ENCODE measurements at regions not wholly inside any gene's neighbourhood (a gene's known extent, or its start where the extent isn't known, plus 50 kb on each side); places are given as distances from the start of the nearest gene placed in this dataset.

DNA sequence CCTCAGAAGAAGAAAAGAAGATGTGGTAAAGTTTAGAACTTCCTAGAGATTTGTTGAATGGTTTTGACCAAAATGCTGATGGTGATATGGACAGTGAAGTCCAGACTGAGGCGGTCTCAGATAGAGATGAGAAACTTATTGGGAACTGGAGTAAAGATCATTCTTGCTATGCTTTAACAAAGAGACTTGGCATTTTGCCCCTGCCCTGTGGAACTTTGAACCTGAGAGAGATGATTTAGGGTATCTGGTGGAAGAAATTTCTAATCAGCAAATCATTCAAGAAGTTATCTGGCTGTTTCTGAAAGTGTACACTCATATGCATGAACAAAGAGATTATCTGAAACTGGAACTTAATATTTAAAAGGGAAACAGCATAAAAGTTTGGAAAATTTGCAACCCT lies 505.2 kb downstream of the NSUN3 start:
- TF ChIP-seq POLR2A (IDR thresholded peaks at IDR 0.05; ENCODE audit: low read depth) (no peak), EP300 (IDR thresholded peaks at IDR 0.05) (no peak), POLR2AphosphoS5 (IDR thresholded peaks at IDR 0.05) (no peak)
- TF ChIP-seq, protein P1, sequence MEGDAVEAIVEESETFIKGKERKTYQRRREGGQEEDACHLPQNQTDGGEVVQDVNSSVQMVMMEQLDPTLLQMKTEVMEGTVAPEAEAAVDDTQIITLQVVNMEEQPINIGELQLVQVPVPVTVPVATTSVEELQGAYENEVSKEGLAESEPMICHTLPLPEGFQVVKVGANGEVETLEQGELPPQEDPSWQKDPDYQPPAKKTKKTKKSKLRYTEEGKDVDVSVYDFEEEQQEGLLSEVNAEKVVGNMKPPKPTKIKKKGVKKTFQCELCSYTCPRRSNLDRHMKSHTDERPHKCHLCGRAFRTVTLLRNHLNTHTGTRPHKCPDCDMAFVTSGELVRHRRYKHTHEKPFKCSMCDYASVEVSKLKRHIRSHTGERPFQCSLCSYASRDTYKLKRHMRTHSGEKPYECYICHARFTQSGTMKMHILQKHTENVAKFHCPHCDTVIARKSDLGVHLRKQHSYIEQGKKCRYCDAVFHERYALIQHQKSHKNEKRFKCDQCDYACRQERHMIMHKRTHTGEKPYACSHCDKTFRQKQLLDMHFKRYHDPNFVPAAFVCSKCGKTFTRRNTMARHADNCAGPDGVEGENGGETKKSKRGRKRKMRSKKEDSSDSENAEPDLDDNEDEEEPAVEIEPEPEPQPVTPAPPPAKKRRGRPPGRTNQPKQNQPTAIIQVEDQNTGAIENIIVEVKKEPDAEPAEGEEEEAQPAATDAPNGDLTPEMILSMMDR (IDR thresholded peaks at IDR 0.05): no peak
- H3K36me3 ChIP-seq: no peaks in the 10 kb centered on the region
- H3K27me3 ChIP-seq: no peaks in the 10 kb centered on the region
- H3K4me1 ChIP-seq: no peaks in the 10 kb centered on the region
- no peaks in the 10 kb centered on the region for H3K9me3 ChIP-seq
- no peak for DNase-seq (ENCODE audit: extremely low spot score)
- no peak overlapping the region for H3K27ac ChIP-seq (replicated peaks in 1 of 4)
- intact Hi-C loops (cut with DNase I): no loop called here
- 0% methylated on average over 1 of the region's 1 CpG for WGBS
- H3K4me3 ChIP-seq: no peak overlapping the region

DNA sequence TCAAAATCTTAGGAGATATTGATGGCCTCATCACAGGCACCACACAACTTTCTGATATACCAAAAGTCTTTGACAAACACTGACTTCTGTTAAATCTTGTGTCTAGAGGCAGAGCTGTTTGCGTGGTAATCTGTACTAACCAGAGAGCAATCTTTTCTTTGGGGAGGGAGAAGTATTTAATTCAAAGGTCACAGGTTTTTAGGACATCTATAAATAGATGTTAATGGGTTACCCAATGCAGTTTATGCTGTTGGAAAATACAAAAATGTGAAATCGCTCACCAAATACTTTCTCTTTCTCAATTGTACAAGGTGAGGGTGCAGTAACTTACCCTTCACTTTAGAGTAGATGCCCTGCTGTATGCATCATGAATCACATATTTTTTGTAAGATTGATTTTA lies 510.5 kb downstream of the NSUN3 start:
- no peaks in the 10 kb centered on the region for H3K4me1 ChIP-seq
- intact Hi-C loops (cut with DNase I): no loop called here
- TF ChIP-seq EP300 (IDR thresholded peaks at IDR 0.05): no peak
- no peak for TF ChIP-seq POLR2A (IDR thresholded peaks at IDR 0.05; ENCODE audit: low read depth)
- TF ChIP-seq, protein P1 (IDR thresholded peaks at IDR 0.05): no peak
- no peak for TF ChIP-seq POLR2AphosphoS5 (IDR thresholded peaks at IDR 0.05)

DNA sequence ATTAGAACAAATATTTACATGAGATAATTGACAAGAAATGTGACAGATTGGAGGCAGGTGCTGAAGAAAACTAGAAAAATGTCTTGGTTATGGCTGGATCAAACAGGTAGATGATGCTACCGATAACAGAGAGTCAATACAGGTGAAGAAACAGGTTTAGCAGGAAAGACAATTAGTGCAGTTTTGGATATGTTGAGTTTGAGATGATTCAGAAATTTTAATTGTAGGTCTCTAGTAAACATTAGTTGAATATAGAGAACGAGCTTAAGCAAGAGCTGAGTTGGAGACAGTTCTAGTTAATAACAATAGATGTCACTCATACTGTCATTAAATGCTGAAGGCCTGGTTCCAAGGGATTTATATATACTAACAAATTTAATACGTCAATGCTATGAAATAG lies 524.4 kb downstream of the NSUN3 start:
- Histone ChIP-seq H3K36me3 (no peaks in the 10 kb centered on the region), H3K27me3 (no peaks in the 10 kb centered on the region), H3K27ac (replicated peaks in 1 of 4) (no peak overlapping the region), H3K4me1 (no peaks in the 10 kb centered on the region), H3K4me3 (no peak overlapping the region), H3K9me3 (no peaks in the 10 kb centered on the region)
- TF ChIP-seq EP300 (IDR thresholded peaks at IDR 0.05) (no peak), POLR2A (IDR thresholded peaks at IDR 0.05; ENCODE audit: low read depth) (no peak), POLR2AphosphoS5 (IDR thresholded peaks at IDR 0.05) (no peak)
- TF ChIP-seq, protein P1 (IDR thresholded peaks at IDR 0.05): no peak
- intact Hi-C loops (cut with DNase I): no loop called here
- 84% methylated on average over 3 of the region's 3 CpGs for WGBS
- DNase-seq (ENCODE audit: extremely low spot score): no peak

More for the DNA sequence above, 510.5 kb downstream of the NSUN3 start:
- Histone ChIP-seq H3K27me3 (no peaks in the 10 kb centered on the region), H3K27ac (replicated peaks in 1 of 4) (no peak overlapping the region), H3K36me3 (no peaks in the 10 kb centered on the region), H3K4me3 (no peak overlapping the region), H3K9me3 (no peaks in the 10 kb centered on the region)
- WGBS: 90% methylated on average over 2 of the region's 2 CpGs
- no peak for DNase-seq (ENCODE audit: extremely low spot score)

DNA sequence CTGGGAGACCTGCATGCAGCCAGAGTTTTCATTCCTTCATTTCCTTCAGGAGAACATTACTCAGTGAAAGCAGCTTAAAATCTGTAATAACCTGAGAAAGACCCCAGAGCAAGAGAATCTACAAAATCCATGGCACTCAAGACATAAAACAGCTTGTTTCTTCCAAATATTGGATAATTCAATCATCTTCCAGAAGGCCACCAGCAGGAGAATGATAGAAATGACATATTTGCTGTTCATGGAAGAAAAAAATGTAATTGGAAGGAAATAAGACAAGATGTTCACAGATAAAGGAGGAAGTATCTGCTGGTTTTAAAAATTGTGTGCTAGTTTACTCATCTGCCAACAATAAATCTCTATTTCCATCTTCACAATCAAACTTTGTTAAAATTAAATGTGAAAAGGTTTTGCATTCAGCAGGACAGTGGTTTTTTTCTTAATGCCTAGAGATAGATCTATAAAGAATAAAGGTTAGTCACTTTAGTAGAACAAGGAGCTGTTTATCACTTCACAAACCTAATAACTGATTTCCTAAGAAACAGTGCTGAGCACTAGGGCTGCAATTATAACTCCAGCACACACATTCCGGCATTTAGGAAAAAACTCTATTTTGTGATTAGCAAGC lies 530.8 kb downstream of the NSUN3 start:
- no peaks in the 10 kb centered on the region for H3K27me3 ChIP-seq
- TF ChIP-seq POLR2AphosphoS5 (IDR thresholded peaks at IDR 0.05) (no peak), EP300 (IDR thresholded peaks at IDR 0.05) (no peak), POLR2A (IDR thresholded peaks at IDR 0.05; ENCODE audit: low read depth) (no peak)
- TF ChIP-seq, protein P1 (IDR thresholded peaks at IDR 0.05): no peak
- H3K4me3 ChIP-seq: no peak overlapping the region
- H3K36me3 ChIP-seq: no peaks in the 10 kb centered on the region
- no peaks in the 10 kb centered on the region for H3K9me3 ChIP-seq
- H3K27ac ChIP-seq (replicated peaks in 1 of 4): no peak overlapping the region
- no peaks in the 10 kb centered on the region for H3K4me1 ChIP-seq
- 100% methylated on average over 1 of the region's 1 CpG for WGBS
- intact Hi-C loops (cut with DNase I): no loop called here
- DNase-seq (ENCODE audit: extremely low spot score): no peak

DNA sequence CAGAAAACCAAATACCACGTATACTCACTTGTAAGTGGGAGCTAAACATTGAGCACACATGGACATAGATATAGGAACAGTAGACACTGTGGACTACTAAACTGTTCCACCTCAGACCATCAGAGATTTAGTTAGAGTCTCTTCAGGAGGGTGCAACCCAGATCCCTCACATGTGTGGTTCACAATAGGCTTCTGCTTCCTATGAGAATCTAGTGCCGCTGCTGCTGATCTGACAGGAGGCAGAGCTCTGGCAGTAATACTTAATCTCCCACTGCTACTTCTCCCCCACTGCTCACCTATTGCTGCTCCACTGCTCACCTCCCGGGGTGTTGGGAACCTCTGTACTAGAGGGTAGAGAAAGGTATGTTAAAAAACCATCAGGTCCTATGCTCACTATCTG lies 533.3 kb downstream of the NSUN3 start:
- no peak for DNase-seq (ENCODE audit: extremely low spot score)
- no peaks in the 10 kb centered on the region for H3K9me3 ChIP-seq
- 90% methylated on average over 3 of the region's 3 CpGs for WGBS
- TF ChIP-seq POLR2AphosphoS5 (IDR thresholded peaks at IDR 0.05) (no peak), EP300 (IDR thresholded peaks at IDR 0.05) (no peak), POLR2A (IDR thresholded peaks at IDR 0.05; ENCODE audit: low read depth) (no peak)
- TF ChIP-seq, protein P1 (IDR thresholded peaks at IDR 0.05): no peak
- no peaks in the 10 kb centered on the region for H3K36me3 ChIP-seq
- H3K27ac ChIP-seq (replicated peaks in 1 of 4): no peak overlapping the region
- no peaks in the 10 kb centered on the region for H3K27me3 ChIP-seq
- intact Hi-C loops (cut with DNase I): no loop called here
- no peak overlapping the region for H3K4me3 ChIP-seq
- no peaks in the 10 kb centered on the region for H3K4me1 ChIP-seq
